ENCODE measurements at regions not wholly inside any gene's neighbourhood (a gene's known extent, or its start where the extent isn't known, plus 50 kb on each side); places are given as distances from the start of the nearest gene placed in this dataset.

DNA sequence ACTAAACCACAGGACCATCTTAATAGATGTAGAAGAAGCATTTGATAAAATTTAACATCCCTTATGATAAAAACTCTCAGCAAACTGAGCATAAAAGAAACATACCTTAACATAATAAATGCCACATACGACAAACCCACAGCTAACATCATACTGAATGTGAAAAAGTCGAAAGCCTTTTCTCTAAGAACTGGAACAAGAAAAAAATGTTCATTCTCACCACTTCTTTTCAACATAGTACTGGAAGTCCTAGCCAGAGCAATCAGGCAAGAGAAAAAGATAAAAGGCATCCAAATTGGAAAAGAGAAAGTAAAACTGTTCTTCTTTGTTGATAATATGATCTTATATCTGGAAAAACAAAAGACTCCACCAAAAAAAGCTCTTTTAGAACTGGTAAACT is 134.2 kb downstream of the RPL22L1 start:
- Histone ChIP-seq H3K4me1 (ENCODE audit: insufficient read depth, low read length) (peaks cover 4% of the 10 kb centered on the region; the same call in 1 of the 2 replicates), H3K36me3 (ENCODE audit: insufficient read depth, low read depth, low read length) (no peaks in the 10 kb centered on the region), H3K4me3 (ENCODE audit: low read length) (no peak overlapping the region), H3K27me3 (ENCODE audit: insufficient read depth, low read length) (no peaks in the 10 kb centered on the region), H3K27ac (ENCODE audit: low read length) (no peak overlapping the region), H3K9ac (ENCODE audit: low read depth, low read length) (no peak overlapping the region), H3K9me3 (ENCODE audit: insufficient read depth, low read depth, low read length) (no peaks in the 10 kb centered on the region)

DNA sequence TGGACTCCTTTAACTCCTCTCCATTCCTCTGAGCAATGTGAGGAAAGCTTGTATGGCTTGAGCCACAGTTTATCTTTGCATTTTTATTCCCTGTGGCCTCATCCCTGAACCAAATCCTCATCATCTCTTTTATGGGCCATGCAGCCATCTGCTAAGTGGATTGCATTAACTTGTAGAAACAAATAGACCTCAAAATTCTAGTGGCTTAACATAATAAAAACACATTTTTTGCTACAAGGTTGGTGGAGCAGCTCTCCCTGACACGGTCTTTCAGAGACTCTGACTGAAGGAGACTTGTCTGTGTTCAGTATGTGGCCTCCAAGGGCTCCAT is 135.3 kb downstream of the RPL22L1 start:
- H3K9me3 ChIP-seq (ENCODE audit: insufficient read depth, low read depth, low read length) = no peaks in the 10 kb centered on the region
- H3K27ac ChIP-seq (ENCODE audit: low read length) = no peak overlapping the region
- no peaks in the 10 kb centered on the region for H3K27me3 ChIP-seq (ENCODE audit: insufficient read depth, low read length)
- H3K9ac ChIP-seq (ENCODE audit: low read depth, low read length) = no peak overlapping the region
- H3K4me1 ChIP-seq (ENCODE audit: insufficient read depth, low read length) = peaks cover 4% of the 10 kb centered on the region; the same call in 1 of the 2 replicates
- H3K36me3 ChIP-seq (ENCODE audit: insufficient read depth, low read depth, low read length) = no peaks in the 10 kb centered on the region
- no peak overlapping the region for H3K4me3 ChIP-seq (ENCODE audit: low read length)

- no peak overlapping the region for H3K27ac ChIP-seq (ENCODE audit: low read length)
- H3K27me3 ChIP-seq (ENCODE audit: insufficient read depth, low read length) = no peaks in the 10 kb centered on the region
- no peaks in the 10 kb centered on the region for H3K9me3 ChIP-seq (ENCODE audit: insufficient read depth, low read depth, low read length)
- H3K36me3 ChIP-seq (ENCODE audit: insufficient read depth, low read depth, low read length) = no peaks in the 10 kb centered on the region
- H3K4me3 ChIP-seq (ENCODE audit: low read length) = no peak overlapping the region
- H3K9ac ChIP-seq (ENCODE audit: low read depth, low read length) = no peak overlapping the region
- peaks cover 4% of the 10 kb centered on the region; the same call in 1 of the 2 replicates for H3K4me1 ChIP-seq (ENCODE audit: insufficient read depth, low read length)
These were observed 135.8 kb downstream of the RPL22L1 start for GRCh38 chr3:170734043-170734734.

- H3K9me3 ChIP-seq (ENCODE audit: insufficient read depth, low read depth, low read length) = no peaks in the 10 kb centered on the region
- no peak overlapping the region for H3K4me3 ChIP-seq (ENCODE audit: low read length)
- no peaks in the 10 kb centered on the region for H3K36me3 ChIP-seq (ENCODE audit: insufficient read depth, low read depth, low read length)
- no peak overlapping the region for H3K9ac ChIP-seq (ENCODE audit: low read depth, low read length)
- no peaks in the 10 kb centered on the region for H3K27me3 ChIP-seq (ENCODE audit: insufficient read depth, low read length)
- no peak overlapping the region for H3K27ac ChIP-seq (ENCODE audit: low read length)
- peaks cover 4% of the 10 kb centered on the region; the same call in 1 of the 2 replicates for H3K4me1 ChIP-seq (ENCODE audit: insufficient read depth, low read length)
These were observed 137.2 kb downstream of the RPL22L1 start for GRCh38 chr3:170732660-170733245.

DNA sequence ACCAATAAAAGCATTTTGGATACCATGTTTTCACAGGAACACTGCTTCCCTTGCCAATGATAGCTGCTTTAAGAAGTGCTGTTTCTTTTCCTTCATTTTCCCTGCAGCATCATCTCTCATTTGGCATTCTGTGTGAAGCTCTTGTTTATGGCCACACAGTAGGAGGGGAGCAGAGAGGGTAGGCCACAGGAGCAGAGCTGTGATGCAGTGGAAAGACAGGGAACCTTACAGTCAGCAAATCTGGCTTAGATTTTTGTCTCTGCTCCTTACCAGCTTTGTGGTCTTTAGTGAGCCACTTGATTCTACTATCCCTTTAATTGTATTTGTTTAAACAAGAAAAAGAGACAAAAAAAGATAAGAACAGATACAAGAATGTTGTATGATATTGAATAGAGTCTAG is 138.7 kb downstream of the RPL22L1 start:
- H3K27ac ChIP-seq (ENCODE audit: low read length) = no peak overlapping the region
- H3K4me1 ChIP-seq (ENCODE audit: insufficient read depth, low read length) = peaks cover 4% of the 10 kb centered on the region; the same call in 1 of the 2 replicates
- H3K9ac ChIP-seq (ENCODE audit: low read depth, low read length) = no peak overlapping the region
- no peaks in the 10 kb centered on the region for H3K36me3 ChIP-seq (ENCODE audit: insufficient read depth, low read depth, low read length)
- no peak overlapping the region for H3K4me3 ChIP-seq (ENCODE audit: low read length)
- H3K9me3 ChIP-seq (ENCODE audit: insufficient read depth, low read depth, low read length) = no peaks in the 10 kb centered on the region
- H3K27me3 ChIP-seq (ENCODE audit: insufficient read depth, low read length) = no peaks in the 10 kb centered on the region

GRCh38 chr3:170730071-170730812 is 139.8 kb downstream of the RPL22L1 start:
- no peaks in the 10 kb centered on the region for H3K27me3 ChIP-seq (ENCODE audit: insufficient read depth, low read length)
- H3K4me3 ChIP-seq (ENCODE audit: low read length) = no peak overlapping the region
- no peaks in the 10 kb centered on the region for H3K9me3 ChIP-seq (ENCODE audit: insufficient read depth, low read depth, low read length)
- H3K4me1 ChIP-seq (ENCODE audit: insufficient read depth, low read length) = peaks cover 4% of the 10 kb centered on the region; the same call in 1 of the 2 replicates
- no peak overlapping the region for H3K27ac ChIP-seq (ENCODE audit: low read length)
- H3K36me3 ChIP-seq (ENCODE audit: insufficient read depth, low read depth, low read length) = no peaks in the 10 kb centered on the region
- no peak overlapping the region for H3K9ac ChIP-seq (ENCODE audit: low read depth, low read length)

- no peaks in the 10 kb centered on the region for H3K27me3 ChIP-seq (ENCODE audit: insufficient read depth, low read length)
- no peaks in the 10 kb centered on the region for H3K4me1 ChIP-seq (ENCODE audit: insufficient read depth, low read length)
- no peaks in the 10 kb centered on the region for H3K36me3 ChIP-seq (ENCODE audit: insufficient read depth, low read depth, low read length)
- H3K4me3 ChIP-seq (ENCODE audit: low read length) = no peak overlapping the region
- H3K27ac ChIP-seq (ENCODE audit: low read length) = no peak overlapping the region
- H3K9me3 ChIP-seq (ENCODE audit: insufficient read depth, low read depth, low read length) = no peaks in the 10 kb centered on the region
- H3K9ac ChIP-seq (ENCODE audit: low read depth, low read length) = no peak overlapping the region
These were observed 141.8 kb downstream of the RPL22L1 start for GRCh38 chr3:170728181-170728580.

- no peak overlapping the region for H3K27ac ChIP-seq (ENCODE audit: low read length)
- no peaks in the 10 kb centered on the region for H3K36me3 ChIP-seq (ENCODE audit: insufficient read depth, low read depth, low read length)
- no peak overlapping the region for H3K9ac ChIP-seq (ENCODE audit: low read depth, low read length)
- no peaks in the 10 kb centered on the region for H3K27me3 ChIP-seq (ENCODE audit: insufficient read depth, low read length)
- no peaks in the 10 kb centered on the region for H3K4me1 ChIP-seq (ENCODE audit: insufficient read depth, low read length)
- H3K4me3 ChIP-seq (ENCODE audit: low read length) = no peak overlapping the region
- H3K9me3 ChIP-seq (ENCODE audit: insufficient read depth, low read depth, low read length) = no peaks in the 10 kb centered on the region
These were observed 141.9 kb upstream of the SLC7A14 start for GRCh38 chr3:170727754-170728153.

DNA sequence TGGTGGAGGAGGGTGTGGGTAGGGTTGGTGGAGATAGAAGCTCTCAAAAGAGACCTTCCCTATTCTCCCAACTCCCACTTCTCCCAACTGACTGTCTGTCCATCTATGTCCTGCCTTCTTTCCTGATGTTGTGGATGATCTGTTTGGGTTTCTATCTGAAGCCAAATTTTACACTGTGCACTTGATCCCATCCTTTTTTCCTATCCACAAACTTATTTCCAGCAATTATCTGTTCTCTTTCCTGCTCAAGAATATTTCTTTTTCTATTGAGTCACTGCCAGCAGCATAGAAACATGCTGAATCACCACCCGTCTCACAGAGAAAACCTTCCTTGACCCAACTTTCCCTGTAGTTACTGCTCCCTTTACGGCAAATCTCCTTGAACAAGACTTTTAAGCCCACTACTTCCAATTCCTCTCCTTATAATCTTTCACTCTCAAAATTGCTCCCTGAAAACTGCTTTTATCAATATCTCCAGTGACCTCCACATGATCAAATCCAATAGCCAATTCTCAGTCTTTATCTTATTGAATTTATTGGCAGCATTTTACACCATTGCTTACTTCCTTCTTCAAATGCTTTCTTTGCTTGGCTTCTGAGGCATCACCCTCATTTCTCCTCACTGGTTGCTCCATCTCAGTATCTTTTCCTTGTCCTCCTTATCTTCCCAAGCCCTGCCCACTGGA is 141.2 kb upstream of the SLC7A14 start:
- H3K4me1 ChIP-seq (ENCODE audit: insufficient read depth, low read length) = no peaks in the 10 kb centered on the region
- no peak overlapping the region for H3K4me3 ChIP-seq (ENCODE audit: low read length)

GRCh38 chr3:170725285-170725731 is 139.4 kb upstream of the SLC7A14 start:
- no peak overlapping the region for H3K27ac ChIP-seq (ENCODE audit: low read length)
- no peaks in the 10 kb centered on the region for H3K27me3 ChIP-seq (ENCODE audit: insufficient read depth, low read length)
- H3K36me3 ChIP-seq (ENCODE audit: insufficient read depth, low read depth, low read length) = no peaks in the 10 kb centered on the region
- H3K4me1 ChIP-seq (ENCODE audit: insufficient read depth, low read length) = no peaks in the 10 kb centered on the region
- no peaks in the 10 kb centered on the region for H3K9me3 ChIP-seq (ENCODE audit: insufficient read depth, low read depth, low read length)
- no peak overlapping the region for H3K4me3 ChIP-seq (ENCODE audit: low read length)
- no peak overlapping the region for H3K9ac ChIP-seq (ENCODE audit: low read depth, low read length)

More for the DNA sequence above, 141.2 kb upstream of the SLC7A14 start:
- no peaks in the 10 kb centered on the region for H3K27me3 ChIP-seq (ENCODE audit: insufficient read depth, low read length)
- no peak overlapping the region for H3K9ac ChIP-seq (ENCODE audit: low read depth, low read length)
- H3K27ac ChIP-seq (ENCODE audit: low read length) = no peak overlapping the region
- H3K36me3 ChIP-seq (ENCODE audit: insufficient read depth, low read depth, low read length) = no peaks in the 10 kb centered on the region
- H3K9me3 ChIP-seq (ENCODE audit: insufficient read depth, low read depth, low read length) = no peaks in the 10 kb centered on the region

DNA sequence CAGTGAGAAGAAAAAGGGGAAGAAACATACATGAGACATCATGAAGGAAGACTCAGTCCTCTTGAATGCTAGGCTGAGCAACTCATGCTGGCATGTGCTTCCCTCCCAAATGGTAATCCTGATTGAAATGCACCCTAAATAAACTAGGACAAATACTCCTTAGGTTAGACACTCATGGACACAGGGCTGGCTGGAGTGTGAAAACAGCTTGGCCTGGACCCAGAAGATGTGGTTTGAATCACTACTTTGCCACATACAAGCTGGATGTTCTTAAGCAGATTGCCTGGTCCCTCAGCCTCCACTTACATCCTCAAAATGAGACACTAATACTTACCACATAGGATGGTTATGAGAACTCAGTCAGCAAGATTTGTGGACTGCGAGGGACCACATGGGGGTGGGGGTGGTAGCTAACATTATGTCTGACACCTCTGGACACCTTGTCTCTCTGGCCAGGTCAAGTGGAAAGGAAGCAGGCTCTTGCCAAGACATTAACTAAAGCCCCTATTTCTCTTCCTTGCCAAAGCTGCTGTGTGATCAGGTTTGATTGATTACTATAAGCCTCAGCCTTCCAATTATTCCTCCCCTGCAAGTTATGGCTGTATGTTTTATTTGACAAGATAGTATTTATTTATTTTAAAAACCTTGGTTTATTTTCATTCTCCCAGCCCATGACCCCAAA is 138.9 kb upstream of the SLC7A14 start:
- Histone ChIP-seq H3K27ac (ENCODE audit: low read length) (no peak overlapping the region), H3K4me1 (ENCODE audit: insufficient read depth, low read length) (no peaks in the 10 kb centered on the region), H3K36me3 (ENCODE audit: insufficient read depth, low read depth, low read length) (no peaks in the 10 kb centered on the region), H3K9me3 (ENCODE audit: insufficient read depth, low read depth, low read length) (no peaks in the 10 kb centered on the region), H3K4me3 (ENCODE audit: low read length) (no peak overlapping the region), H3K27me3 (ENCODE audit: insufficient read depth, low read length) (no peaks in the 10 kb centered on the region), H3K9ac (ENCODE audit: low read depth, low read length) (no peak overlapping the region)
